ENCODE measurements at regions not wholly inside any gene's neighbourhood (a gene's known extent, or its start where the extent isn't known, plus 50 kb on each side); places are given as distances from the start of the nearest gene placed in this dataset.

- no peaks in the 10 kb centered on the region for H3K36me3 ChIP-seq (ENCODE audit: insufficient read depth, low read length)
- ATAC-seq (ENCODE audit: poor library complexity): no peak
- H3K27ac Mint-ChIP-seq: no peak overlapping the region
- intact Hi-C loops (cut with DNase I, micrococcal nuclease): no loop called here
- no peaks in the 10 kb centered on the region for H3K9me3 Mint-ChIP-seq
- no peaks in the 10 kb centered on the region for H3K36me3 Mint-ChIP-seq (ENCODE audit: low read depth)
- no peak overlapping the region for H3K4me3 ChIP-seq (ENCODE audit: low read length)
- ChIA-PET POLR2A (no interaction called here), CTCF (no interaction called here)
- no peak overlapping the region for H3K27ac ChIP-seq (ENCODE audit: low read depth in 1 of 2, low read length in 2 of 2)
- DNase-seq: no peak
- H3K9me3 ChIP-seq (ENCODE audit: control insufficient read depth in 1 of 2, insufficient read depth in 1 of 2, low read length in 2 of 2): no peaks in the 10 kb centered on the region
- no peak for TF ChIP-seq CTCF (IDR thresholded peaks at IDR 0.05)
- H3K4me3 Mint-ChIP-seq: no peak overlapping the region
- no peaks in the 10 kb centered on the region for H3K4me1 ChIP-seq (ENCODE audit: insufficient read depth, low read length)
- H3K27me3 Mint-ChIP-seq: no peaks in the 10 kb centered on the region
- H3K27me3 ChIP-seq (ENCODE audit: control insufficient read depth in 1 of 2, insufficient read depth in 2 of 2, low read length in 2 of 2): no peaks in the 10 kb centered on the region
- H3K4me1 Mint-ChIP-seq (ENCODE audit: low read depth): no peaks in the 10 kb centered on the region
These were observed 886.7 kb downstream of the SUCLG1 start for GRCh38 chr2:83572400-83572799.

- ATAC-seq (ENCODE audit: poor library complexity) (no peak), DNase-seq (no peak)
- Mint-ChIP-seq H3K4me1 (ENCODE audit: low read depth) (no peaks in the 10 kb centered on the region), H3K36me3 (ENCODE audit: low read depth) (no peaks in the 10 kb centered on the region), H3K27me3 (no peaks in the 10 kb centered on the region), H3K4me3 (no peak overlapping the region), H3K27ac (no peak overlapping the region), H3K9me3 (no peaks in the 10 kb centered on the region)
- no peaks in the 10 kb centered on the region for H3K4me1 ChIP-seq (ENCODE audit: insufficient read depth, low read length)
- no peak overlapping the region for H3K27ac ChIP-seq (ENCODE audit: low read depth in 1 of 2, low read length in 2 of 2)
- H3K4me3 ChIP-seq (ENCODE audit: low read length): no peak overlapping the region
- CTCF ChIA-PET: no interaction called here
- intact Hi-C loops (cut with DNase I, micrococcal nuclease): no loop called here
- no peaks in the 10 kb centered on the region for H3K36me3 ChIP-seq (ENCODE audit: insufficient read depth, low read length)
- H3K27me3 ChIP-seq (ENCODE audit: control insufficient read depth in 1 of 2, insufficient read depth in 2 of 2, low read length in 2 of 2): no peaks in the 10 kb centered on the region
- no peak for TF ChIP-seq CTCF (IDR thresholded peaks at IDR 0.05)
- H3K9me3 ChIP-seq (ENCODE audit: control insufficient read depth in 1 of 2, insufficient read depth in 1 of 2, low read length in 2 of 2): no peaks in the 10 kb centered on the region
- POLR2A ChIA-PET: no interaction called here
These were observed 891.5 kb downstream of the SUCLG1 start for GRCh38 chr2:83567551-83567950.

DNA sequence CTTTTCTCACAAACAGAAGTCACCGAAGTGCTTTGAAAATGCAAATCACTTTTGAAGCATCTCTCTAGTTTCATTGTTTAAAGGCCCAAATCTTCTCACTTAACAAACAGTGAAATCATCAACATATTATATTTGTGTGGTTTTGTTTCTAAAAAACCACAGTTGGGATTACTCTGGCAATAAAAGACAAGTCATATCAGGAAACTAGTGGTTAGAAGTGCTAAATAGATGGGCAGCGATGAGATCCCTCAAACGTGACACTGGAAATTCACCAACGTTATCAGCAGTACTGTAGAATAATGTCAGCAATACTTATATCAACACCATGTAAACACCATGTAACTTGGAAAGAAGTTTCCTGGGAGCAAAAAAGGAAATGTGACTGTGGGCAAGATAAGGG is 893.5 kb downstream of the SUCLG1 start:
- no peaks in the 10 kb centered on the region for H3K4me1 Mint-ChIP-seq (ENCODE audit: low read depth)
- H3K36me3 ChIP-seq (ENCODE audit: insufficient read depth, low read length): no peaks in the 10 kb centered on the region
- no peak for TF ChIP-seq CTCF (IDR thresholded peaks at IDR 0.05)
- no peak overlapping the region for H3K27ac ChIP-seq (ENCODE audit: low read depth in 1 of 2, low read length in 2 of 2)
- H3K4me1 ChIP-seq (ENCODE audit: insufficient read depth, low read length): no peaks in the 10 kb centered on the region
- H3K27ac Mint-ChIP-seq: no peak overlapping the region
- H3K36me3 Mint-ChIP-seq (ENCODE audit: low read depth): no peaks in the 10 kb centered on the region
- H3K4me3 Mint-ChIP-seq: no peak overlapping the region
- intact Hi-C loops (cut with DNase I, micrococcal nuclease): no loop called here
- POLR2A ChIA-PET: no interaction called here
- H3K4me3 ChIP-seq (ENCODE audit: low read length): no peak overlapping the region
- no peaks in the 10 kb centered on the region for H3K27me3 Mint-ChIP-seq
- CTCF ChIA-PET: no interaction called here
- no peak for ATAC-seq (ENCODE audit: poor library complexity)
- H3K9me3 Mint-ChIP-seq: no peaks in the 10 kb centered on the region
- H3K9me3 ChIP-seq (ENCODE audit: control insufficient read depth in 1 of 2, insufficient read depth in 1 of 2, low read length in 2 of 2): no peaks in the 10 kb centered on the region
- no peaks in the 10 kb centered on the region for H3K27me3 ChIP-seq (ENCODE audit: control insufficient read depth in 1 of 2, insufficient read depth in 2 of 2, low read length in 2 of 2)
- DNase-seq: no peak
